DMS153 (cell line): ENCODE measurements at regions not wholly inside any gene's neighbourhood (a gene's known extent, or its start where the extent isn't known, plus 50 kb on each side); places are given as distances from the start of the nearest gene placed in this dataset.
A peak's percentile ranks its signal among the peaks of the same experiment; 100 is the strongest.

Source experiments
- DNase-seq: peaks from one replicate; lab custom pipeline; 2025; lab: John Stamatoyannopoulos, UW

DNA sequence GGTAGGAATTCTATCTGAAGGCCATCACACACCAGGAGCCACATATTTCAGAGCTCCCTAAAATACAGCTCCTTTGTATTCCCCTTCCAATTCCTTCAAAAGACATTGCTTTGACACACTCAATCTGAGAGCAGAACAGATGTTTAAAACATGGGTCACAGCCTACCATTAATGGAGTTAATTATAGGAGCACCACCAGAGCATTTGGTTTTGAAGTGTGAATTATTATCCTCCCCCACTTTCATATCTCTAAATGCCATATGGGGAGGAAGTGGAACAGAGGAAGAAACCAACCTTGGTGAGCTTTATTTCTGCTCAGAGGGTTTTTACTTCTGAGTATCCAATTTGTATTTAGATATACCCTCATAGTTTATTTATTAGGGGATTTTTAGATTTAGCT, 50.7 kb upstream of the TNFRSF21 start:
- DNase-seq: no peak

DNA sequence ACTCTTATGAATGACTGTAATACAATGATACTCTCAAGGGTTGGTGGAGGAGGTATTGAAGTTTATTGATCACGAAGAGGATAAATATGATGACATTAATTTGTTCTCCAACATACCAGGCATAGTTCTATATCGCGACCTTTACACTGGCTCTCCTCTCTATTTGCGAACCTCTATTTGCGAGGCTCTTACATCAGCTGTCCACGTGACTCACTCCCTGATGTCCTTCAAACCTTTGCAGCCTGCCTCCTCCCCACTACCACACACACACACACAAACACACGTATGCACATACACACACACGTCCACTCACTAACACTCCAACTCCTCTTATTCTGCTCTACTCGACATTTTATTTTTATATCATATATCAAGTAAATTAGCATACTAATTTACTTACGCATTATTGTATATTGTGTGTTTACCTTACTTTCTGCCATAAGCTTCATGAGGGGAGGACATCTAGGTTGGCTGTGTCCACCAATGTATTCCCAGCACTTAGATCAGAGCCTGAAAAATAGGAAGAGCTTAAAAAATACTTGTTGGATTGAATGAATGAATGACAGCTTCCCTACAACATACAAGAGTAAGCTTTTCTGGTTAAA, 53.3 kb upstream of the TNFRSF21 start:
- DNase-seq: no peak

DNA sequence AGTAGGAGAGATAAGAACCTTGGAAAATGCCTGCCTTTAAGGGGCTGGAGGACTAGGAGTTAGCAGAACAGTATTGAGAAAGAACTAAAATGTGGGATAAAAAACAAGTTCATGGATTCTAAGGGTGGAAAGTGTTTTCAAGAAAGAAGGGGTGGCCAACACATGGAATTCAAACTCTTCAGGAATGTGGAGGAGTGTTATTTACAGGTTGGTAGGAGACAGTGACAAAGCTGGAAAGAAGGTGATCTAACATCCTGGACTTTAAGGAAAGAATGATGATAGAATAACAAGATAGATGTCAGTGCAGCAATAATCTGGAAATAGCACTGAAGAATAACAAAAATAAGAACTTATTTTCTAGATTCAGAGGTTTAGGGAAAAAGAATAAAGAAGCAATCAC, 54.0 kb upstream of the TNFRSF21 start:
- DNase-seq: no peak

DNA sequence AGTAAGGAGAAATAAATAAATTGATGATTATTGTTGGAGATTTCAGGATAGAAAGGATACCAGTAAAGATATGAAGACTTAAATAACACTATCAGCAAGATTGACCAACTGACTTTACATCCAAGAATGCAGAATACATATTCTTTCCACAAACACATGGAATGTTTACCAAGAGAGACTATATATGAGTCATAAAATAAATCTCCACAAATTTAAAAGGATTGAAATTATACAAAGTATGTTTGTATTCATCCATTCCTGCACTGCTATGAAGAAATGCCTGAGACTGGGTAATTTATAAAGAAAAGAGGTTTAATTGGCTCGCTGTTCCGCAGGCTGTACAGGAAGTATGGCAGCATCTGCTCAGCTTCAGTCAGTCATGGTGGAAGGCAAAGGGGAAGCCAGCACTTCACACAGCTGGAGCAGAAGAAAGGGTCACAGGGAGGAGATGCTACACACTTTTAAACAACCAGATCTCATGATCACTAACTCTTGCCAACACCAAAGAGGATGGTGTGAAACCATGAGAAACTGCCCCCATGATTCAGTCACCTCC, 56.7 kb upstream of the TNFRSF21 start:
- no peak for DNase-seq

DNA sequence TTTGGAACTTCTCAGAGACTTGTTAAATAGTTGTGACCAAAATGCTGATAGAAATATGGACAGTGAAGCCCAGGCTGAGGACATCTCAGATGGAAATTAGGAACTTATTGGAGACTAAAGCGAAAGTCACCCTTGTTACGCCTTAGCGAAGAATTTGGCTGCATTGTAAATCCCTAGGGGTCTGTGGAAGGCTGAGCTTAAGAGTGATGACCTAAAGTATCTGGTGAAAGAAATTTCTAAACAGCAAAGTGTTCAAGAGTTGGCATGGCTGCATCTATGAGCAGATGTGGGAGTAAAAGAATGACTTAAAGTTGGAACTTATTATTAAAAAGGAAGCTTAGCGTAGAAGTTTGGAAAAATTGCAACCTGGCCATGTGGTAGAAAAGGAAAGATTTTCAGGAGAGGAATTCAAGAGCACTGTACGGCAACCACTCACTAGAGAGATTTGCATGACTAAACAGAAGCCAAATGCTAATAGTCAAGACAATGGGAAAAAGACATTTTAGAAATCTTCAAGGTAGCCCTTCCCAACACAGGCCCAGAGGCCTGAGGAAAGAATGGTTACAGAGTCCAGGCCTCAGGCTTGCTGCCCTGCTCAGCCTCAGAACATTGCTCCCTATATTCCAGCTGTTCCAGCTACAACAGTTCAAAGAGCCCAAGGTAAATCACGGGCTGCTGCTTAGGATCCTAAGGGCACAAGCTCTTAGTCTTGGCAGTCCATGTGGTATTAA, 61.6 kb upstream of the TNFRSF21 start:
- DNase-seq: no peak

DNA sequence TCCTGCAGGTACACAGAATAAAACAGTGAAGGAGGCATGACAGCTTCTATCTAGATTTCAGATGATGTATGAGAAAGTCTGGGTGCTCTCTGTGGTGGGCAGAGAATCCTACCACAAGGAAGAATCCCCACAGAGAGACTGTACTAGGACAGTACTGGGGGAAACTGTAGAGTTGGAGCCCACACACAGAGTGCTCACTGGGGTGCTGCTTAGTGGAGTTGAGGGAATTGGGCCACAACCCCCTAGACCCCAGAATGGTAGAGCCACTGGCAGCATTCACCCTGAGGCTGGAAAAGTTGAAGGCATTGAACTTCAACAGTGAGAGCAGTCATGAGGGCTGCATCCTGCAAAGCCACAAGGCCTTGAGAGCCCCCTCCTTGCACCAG, 62.2 kb upstream of the TNFRSF21 start:
- DNase-seq: no peak

DNA sequence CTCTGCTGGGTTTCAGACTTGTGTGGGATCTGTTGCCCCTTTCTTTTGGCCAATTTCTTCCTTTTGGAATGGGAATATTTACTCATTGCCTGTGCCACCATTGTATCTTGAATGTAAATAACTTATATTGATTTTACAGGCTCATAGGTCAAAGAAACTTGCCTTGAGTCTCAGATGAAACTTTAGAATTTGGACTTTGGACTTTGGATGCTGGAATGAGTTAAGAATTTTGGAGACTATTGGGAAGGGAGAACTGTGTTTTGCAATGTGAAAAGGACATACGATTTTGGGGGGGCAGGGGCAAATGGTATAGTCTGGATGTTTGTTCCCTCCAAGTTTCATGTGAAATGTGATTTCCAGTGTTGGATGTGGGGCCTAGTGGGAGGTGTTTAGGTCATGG, 62.6 kb upstream of the TNFRSF21 start:
- DNase-seq: no peak

DNA sequence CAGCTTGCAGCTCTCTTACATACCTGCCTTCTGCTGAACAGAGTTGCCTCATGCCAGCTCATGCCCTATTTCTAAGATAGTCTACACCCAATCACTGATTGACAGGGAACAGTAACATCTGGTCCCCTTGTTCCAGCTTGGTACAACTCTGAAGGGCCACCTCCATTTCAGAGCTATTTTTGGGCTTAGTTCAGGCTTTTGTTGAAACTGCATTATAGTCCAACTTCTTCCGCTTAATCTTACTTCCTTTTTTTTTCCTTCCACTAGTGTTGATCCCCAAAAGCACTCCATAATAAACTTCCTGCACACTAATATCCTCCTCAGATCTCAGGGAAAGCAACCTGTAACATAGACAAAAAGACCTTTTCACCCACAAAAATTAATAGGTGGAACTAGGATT, 65.7 kb upstream of the TNFRSF21 start:
- DNase-seq: no peak

DNA sequence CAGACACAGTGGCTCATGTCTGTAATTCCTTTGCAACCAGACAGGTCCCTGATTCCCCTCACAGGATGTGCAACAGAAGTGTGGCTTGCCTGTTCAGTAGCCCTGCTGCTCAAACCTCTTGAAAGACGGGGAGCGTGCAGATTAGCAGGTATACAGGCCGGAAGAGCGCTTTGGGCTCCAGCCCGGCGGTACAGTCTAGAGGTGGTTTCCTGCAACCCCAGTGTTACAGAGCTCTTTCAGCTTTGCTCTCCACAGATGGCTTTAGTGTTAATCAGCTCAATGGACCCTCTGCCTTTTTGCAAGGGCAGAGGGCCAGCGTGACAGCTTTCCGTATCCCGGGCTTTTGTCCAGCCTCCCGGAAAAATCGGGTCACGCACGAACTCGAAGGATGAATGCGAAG, 67.2 kb upstream of the TNFRSF21 start:
- no peak for DNase-seq

DNA sequence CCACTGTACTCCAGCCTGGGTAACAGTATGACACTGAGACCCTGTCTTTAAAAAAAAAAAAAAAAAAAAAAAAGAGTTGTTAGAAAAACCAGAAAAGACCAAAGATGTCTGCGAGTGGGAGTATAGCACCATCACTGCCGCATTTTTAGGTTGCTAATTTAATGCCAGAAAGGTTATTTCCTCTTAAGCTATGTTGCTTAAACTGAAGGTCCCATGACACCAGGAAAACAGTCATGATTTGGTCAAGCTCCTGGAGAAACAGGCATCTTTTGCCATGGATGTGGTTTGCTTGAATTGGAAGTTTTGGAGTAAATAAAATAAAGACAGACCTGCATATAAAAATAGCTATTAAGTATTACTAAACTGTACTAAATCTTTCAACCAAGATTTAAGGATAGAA, 68.3 kb upstream of the TNFRSF21 start:
- DNase-seq: no peak

DNA sequence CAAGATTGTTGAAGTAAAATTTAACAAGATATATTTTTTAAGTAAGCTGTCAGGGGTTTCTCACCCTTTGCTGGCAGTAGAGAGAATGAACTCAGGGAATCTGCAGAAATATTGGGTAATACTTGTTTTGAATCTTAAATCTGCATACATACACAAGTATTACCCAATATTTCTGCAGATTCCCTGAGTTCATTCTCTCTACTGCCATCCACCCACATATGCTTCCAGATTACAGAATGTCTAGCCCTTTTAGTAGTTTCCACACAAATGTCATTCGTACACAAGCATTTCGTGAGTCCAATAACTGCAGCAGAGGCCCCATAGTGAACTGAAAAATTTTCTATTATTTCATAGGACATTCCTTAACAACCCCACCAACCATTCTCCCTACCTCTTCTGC, 69.6 kb upstream of the TNFRSF21 start:
- no peak for DNase-seq

DNA sequence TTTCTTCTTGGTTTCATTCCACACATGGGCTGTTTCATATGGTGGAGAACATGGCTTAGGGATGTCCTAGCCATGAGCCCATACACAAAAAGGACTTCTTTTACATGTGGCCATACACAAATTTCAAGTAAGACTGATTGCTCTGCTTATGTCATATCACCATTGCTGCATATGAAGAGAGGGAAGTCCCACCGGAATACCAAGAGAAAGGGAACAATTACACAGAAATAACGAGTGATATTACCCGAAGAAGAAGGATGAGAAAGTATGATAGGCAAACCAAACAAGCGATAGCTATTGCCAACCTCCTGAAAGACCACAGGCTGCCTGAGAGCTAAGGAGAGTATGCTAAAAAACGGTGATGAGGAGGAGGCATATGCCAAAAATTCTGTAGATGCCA, 70.5 kb upstream of the TNFRSF21 start:
- DNase-seq: no peak

DNA sequence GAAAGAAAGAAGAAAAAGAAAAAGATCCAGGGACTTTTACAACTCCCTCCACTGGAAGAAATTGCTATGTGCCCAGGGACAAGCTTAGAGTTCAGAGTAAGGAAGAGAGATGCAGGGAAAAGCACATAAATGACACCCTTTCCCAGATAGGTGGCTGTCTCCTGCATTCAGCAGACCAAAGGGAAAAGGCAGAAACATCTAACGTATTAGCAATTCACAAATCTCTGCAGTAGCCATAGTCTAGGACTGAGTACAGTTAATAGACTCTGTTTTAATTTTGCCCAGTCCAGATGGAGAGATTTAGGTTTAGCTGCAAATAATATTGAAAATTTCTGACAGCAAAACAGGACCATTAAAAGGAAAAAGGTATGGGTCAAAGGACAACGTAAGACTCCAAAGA, 71.3 kb upstream of the TNFRSF21 start:
- no peak for DNase-seq

DNA sequence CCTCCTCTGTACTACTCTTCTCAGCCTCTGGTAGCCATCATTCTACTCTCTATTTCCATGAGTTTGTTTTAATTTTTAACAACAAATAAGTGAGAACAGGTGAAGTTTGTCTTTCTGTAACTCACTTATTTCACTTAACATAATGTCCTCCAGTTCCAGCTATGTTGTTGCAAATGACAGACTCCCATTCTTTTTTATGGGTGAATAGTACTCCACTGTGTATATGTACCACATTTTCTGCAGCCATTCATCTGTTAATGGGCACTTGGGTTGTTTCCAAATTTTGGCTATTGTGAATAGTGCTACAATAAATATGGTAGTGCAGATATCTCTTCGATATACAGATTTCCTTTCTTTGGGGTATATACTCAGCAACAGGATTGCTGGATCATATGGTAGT, 73.7 kb upstream of the TNFRSF21 start:
- DNase-seq: no peak

DNA sequence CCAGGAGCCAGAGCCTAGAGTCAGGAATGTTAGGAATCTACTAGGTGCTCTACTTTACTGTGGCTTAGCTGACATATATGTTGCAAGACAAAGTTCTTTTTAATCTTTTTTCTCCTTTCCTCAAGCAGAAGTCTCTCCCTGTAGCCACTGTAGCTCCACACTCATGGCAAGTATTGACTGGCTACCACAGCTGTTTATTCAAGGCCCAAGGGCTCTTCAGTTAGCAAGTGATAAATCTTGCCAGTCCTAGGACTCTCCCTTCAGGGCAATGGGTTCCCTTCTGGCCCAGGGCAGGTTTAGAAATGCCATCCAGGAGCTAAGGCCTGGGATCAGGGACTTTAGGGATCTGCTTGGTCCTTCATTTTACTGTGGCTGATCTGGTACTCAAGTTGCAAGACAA, 82.0 kb upstream of the TNFRSF21 start:
- DNase-seq: no peak

DNA sequence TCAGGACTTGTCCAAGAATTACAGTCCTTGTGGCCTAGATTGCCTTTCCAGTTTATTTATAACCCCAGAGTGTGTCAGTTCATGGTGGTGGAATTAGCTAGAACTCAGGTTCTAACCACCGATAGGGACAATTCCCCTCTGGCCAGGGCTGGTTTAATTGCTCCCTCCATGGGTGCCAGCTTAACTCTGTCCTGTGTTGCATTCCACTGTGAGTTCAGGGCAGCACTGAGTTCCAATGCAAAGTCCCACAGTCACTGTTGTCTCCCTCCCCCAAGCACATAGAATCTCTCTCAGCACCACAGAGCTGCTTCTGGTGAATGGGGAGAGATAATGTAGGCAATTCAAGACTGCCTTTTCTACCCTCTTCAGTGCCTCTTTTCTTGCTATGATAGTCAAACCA, 82.5 kb upstream of the TNFRSF21 start:
- no peak for DNase-seq

DNA sequence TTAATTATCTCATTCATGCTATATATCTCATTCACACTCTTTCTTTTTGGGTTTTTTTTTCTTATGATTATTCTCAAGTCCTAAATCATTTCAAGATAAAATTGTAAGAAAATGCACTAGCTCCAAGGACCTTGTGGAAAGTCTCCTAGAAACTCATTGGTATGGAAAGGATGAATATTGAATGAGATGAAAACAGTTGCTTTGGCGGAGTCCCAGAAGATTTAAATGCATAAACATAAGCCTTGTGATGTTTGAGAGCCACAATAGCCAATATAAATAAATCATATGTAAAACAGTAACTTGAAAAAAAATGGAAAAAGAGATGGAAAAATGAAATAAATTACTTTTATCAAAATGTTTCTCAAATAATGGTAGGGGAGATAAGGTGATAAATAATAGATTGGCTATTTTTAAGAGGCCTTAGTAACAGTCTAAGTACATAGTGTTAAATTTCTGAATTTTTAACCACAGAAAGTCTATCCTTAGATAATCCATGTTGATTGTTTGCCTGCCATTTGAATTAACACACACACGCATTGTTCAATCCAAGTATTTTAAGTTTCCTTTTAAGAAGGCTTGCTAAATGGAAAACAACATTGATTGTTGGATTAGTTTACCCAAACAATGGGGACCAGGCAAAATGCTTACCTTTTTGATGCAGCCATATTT, 81.1 kb upstream of the CD2AP start:
- DNase-seq: no peak

DNA sequence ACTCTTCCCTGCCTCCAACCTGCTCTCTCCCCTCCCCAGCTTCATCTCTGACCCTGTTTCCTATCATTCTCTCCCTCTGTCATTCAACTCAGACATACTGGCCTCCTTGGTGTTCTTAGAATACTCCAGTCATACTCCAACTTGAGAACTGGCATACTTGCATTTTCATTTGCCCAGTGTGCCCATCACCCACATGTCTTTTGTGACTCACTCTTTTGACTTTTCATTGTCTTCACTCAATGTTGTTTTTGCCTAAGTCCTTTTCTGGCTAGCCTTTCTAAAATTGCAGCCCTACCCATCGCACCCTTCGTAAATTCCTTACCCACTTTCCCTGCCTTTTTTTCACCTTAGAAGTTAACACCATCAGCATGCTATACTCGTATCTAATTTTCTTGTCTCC, 77.0 kb upstream of the CD2AP start:
- no peak for DNase-seq

DNA sequence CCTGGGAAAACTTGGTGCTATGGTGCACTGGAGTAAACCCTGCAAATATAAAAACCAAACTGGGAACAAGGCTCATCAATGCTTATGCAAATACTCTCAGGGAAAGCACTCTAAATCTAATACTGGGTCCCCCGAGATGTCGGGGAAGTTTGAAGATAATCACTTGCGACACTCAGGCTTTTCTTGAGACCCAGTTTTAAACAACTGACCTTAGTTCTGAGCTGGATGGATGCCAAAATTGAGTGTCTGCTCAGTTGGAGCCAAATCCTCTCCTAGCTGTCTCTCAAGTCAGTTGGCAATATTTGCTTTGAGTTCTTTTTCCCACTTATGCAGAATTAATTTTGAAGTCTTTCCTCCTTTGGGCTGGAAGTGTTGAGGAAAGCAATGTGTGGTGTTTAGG, 75.5 kb upstream of the CD2AP start:
- no peak for DNase-seq

DNA sequence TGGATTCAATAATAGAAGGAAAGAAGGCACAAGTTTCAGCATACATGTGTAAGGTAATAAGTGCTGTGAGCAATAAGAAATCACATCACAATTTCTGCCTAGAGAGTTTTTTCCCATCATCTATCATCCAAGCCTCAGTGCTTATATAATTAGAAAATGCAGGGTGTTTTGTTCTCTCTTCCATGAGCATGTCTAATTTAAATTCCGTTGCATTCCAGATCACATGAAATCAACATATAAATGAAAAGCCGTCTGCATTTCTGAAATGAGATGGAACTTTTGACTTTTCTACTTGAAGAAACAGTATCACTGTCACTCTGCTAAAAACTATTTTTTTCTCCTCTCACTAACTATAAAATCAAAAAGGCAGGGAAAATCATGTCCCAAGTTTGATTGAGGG, 74.5 kb upstream of the CD2AP start:
- no peak for DNase-seq

DNA sequence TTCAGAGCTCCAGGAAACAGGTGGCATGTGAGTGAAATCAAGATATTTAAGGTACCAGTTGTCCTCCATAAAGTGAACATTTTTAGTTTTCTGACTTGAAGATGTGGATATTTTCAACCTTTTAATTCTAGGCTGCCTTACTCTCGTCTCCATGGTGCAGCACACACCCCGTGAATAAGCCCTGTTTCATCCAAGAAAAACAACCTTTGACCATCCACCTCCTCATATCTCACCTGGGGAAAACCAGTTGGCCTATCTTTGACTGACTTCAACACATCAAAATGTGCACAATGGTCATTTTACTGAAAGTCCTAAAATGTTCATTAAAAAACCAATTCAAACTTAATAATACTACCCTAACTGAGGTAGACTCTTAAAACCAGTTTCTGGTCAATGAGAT, 73.8 kb upstream of the CD2AP start:
- no peak for DNase-seq

DNA sequence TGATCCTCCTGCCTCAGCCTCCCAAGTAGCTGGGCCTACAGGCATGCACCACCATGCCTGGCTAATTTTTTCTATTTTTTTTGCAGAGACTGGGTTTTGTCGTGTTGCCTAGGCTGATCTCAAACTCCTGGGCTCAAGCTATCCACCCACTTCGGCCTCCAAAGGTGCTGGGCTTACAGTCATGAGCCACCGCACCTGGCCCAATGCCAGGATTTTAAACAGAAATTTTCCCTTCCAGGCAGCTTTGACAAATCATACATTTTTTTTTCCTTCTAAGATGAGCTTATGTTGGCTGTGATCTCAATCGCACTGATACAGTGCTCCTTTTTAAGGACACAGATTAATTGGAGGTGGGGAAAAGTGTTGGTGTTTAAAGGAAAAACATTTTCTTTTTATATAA, 73.2 kb upstream of the CD2AP start:
- DNase-seq: no peak

DNA sequence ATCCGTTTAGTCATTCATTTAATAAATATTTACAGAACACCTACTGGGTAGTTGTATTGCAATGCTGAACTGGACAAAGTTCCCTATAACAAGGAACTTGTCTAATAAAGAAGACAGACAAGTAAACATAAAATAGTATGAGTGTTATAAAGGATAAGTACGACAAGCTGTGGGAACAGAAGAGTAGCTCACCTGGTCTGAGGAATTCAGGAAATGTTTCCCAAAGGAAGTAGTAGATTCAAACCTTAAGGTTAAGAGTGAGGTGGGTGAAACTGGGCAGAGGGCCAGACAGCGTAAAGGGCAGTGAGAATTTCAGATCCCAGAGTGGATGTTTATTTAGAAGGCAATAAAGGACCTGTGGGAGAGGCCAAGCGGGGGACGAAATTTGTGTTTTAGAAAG, 72.3 kb upstream of the CD2AP start:
- peak; percentile 60 for DNase-seq
